SJSA1 (cell line): ENCODE measurements at regions not wholly inside any gene's neighbourhood (a gene's known extent, or its start where the extent isn't known, plus 50 kb on each side); places are given as distances from the start of the nearest gene placed in this dataset.

ENCODE experiments used
- DNase-seq, 2 experiments: peaks; one replicate each; pipeline ENCODE4 v3.0.0-alpha.2; 2015 to 2020; ENCODE audit warnings: low spot score in 2 of 2, low read depth in 1 of 2
- H3K27ac ChIP-seq: fragments of 250-450 bp; sonication (Bioruptor Pico); 2 replicates; pipeline ENCODE4 v1.5.1; 2020; ENCODE audit warnings: mild to moderate bottlenecking, moderate library complexity
- H3K27me3 ChIP-seq: fragments of 250-450 bp; sonication (Bioruptor Pico); replicated peaks from 2 replicates; pipeline ENCODE4 v1.5.1; 2020; ENCODE audit warnings: mild to moderate bottlenecking, moderate library complexity
- H3K36me3 ChIP-seq: fragments of 250-450 bp; sonication (Bioruptor Pico); 2 replicates; pipeline ENCODE4 v1.5.1; 2020; ENCODE audit warnings: mild to moderate bottlenecking
- H3K4me1 ChIP-seq: fragments of 250-450 bp; sonication (Bioruptor Pico); replicated peaks from 2 replicates; pipeline ENCODE4 v1.6.1; 2021; ENCODE audit warnings: mild to moderate bottlenecking
- H3K4me3 ChIP-seq: fragments of 250-450 bp; sonication (Bioruptor Pico); 2 replicates; pipeline ENCODE4 v1.5.1; 2020; ENCODE audit warnings: mild to moderate bottlenecking
- H3K9me3 ChIP-seq: fragments of 250-450 bp; sonication (Bioruptor Pico); replicated peaks from 2 replicates; pipeline ENCODE4 v1.5.1; 2020; ENCODE audit warnings: mild to moderate bottlenecking

DNA sequence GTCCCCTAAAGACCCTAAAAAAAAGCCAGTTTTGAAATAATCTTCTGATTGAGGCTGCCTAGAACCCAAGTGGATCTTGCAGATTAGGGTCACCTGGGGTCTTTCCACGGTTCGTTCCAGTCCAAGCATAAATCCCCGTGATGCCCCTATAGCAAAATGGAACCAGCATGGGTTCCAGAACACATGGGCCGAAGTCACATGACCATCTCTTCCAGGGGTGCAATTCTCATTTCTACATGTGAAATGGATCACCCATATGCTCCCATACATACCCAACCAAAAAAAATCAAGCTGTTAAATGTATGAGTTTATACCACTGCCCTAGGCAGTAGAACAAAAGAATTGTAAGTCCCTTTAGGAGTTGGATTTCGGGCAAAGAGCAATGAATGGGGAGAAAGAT lies 245.4 kb downstream of the SKIDA1 start:
- Histone ChIP-seq H3K9me3 (0 out of 2 replicates have a peak, but pooled peaks cover 2% of the 10 kb centered on the region), H3K27ac (no peak overlapping the region), H3K4me3 (no peak overlapping the region), H3K4me1 (peaks cover 38% of the 10 kb centered on the region), H3K36me3 (no peaks in the 10 kb centered on the region), H3K27me3 (no peaks in the 10 kb centered on the region)
- no peak for DNase-seq

DNA sequence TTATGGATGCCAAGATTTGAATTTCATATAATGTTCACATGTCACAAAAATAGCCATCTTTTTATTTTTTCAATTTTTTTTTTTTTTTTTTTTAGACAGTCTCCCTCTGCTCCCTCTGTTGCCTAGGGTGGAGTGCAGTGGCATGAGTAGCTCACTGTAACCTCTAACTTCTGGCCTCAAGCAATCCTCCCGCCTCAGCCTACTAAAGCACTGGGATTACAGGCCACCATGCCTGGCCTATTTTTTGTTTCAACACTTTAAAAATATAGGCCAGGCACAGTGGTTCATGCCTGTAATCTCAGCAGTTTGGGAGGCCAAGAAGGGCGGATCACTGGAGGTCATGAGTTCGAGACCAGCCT lies 246.3 kb downstream of the SKIDA1 start:
- H3K36me3 ChIP-seq = no peaks in the 10 kb centered on the region
- no peak overlapping the region for H3K4me3 ChIP-seq
- no peaks in the 10 kb centered on the region for H3K27me3 ChIP-seq
- 0 out of 2 replicates have a peak, but pooled peaks cover 2% of the 10 kb centered on the region for H3K9me3 ChIP-seq
- no peak for DNase-seq
- H3K27ac ChIP-seq = no peak overlapping the region
- H3K4me1 ChIP-seq = peaks cover 31% of the 10 kb centered on the region

- Histone ChIP-seq H3K4me3 (no peak overlapping the region), H3K27ac (no peak overlapping the region), H3K27me3 (no peaks in the 10 kb centered on the region), H3K4me1 (peaks cover 31% of the 10 kb centered on the region), H3K9me3 (0 out of 2 replicates have a peak, but pooled peaks cover 2% of the 10 kb centered on the region), H3K36me3 (no peaks in the 10 kb centered on the region)
- DNase-seq = peak; percentile 85 to 93
Observed at GRCh38 chr10:21278491-21279216, 246.8 kb downstream of the SKIDA1 start.

- Histone ChIP-seq H3K9me3 (0 out of 2 replicates have a peak, but pooled peaks cover 2% of the 10 kb centered on the region), H3K4me3 (no peak overlapping the region), H3K27me3 (no peaks in the 10 kb centered on the region), H3K36me3 (no peaks in the 10 kb centered on the region), H3K27ac (no peak overlapping the region), H3K4me1 (peaks cover 11% of the 10 kb centered on the region)
- DNase-seq = no peak
Observed at GRCh38 chr10:21273400-21273968, 252.0 kb downstream of the SKIDA1 start.

GRCh38 chr10:21272643-21273399 lies 252.7 kb downstream of the SKIDA1 start:
- H3K4me1 ChIP-seq = 0 out of 2 replicates have a peak, but pooled peaks cover 10% of the 10 kb centered on the region
- H3K27ac ChIP-seq = no peak overlapping the region
- no peaks in the 10 kb centered on the region for H3K27me3 ChIP-seq
- no peak overlapping the region for H3K4me3 ChIP-seq
- DNase-seq = no peak
- H3K36me3 ChIP-seq = no peaks in the 10 kb centered on the region
- H3K9me3 ChIP-seq = 0 out of 2 replicates have a peak, but pooled peaks cover 2% of the 10 kb centered on the region

- Histone ChIP-seq H3K4me3 (no peak overlapping the region), H3K27me3 (no peaks in the 10 kb centered on the region), H3K36me3 (no peaks in the 10 kb centered on the region), H3K9me3 (no peaks in the 10 kb centered on the region), H3K4me1 (0 out of 2 replicates have a peak, but pooled peaks cover 3% of the 10 kb centered on the region), H3K27ac (no peak overlapping the region)
- DNase-seq = no peak
Observed at GRCh38 chr10:21270976-21271375, 254.5 kb downstream of the SKIDA1 start.

DNA sequence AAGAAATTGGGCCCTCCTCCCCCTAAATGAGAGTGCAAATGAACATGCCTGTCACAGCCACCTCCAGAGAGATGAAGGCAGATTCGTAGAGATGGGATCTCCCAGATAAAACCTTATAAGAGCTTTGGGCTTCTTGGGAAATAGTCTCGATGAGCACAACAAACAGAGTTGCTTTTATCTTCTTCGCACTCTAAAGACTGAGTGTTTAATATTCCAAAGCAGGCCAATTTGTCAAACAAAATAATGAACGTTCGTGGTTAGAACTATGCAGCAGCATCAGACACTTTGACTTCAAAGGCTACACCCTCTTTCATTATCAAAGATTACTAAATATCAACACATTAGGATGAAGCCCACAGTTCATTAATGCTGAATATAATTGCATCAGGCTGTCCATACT lies 256.2 kb downstream of the SKIDA1 start:
- H3K27me3 ChIP-seq = no peaks in the 10 kb centered on the region
- no peak for DNase-seq
- no peaks in the 10 kb centered on the region for H3K36me3 ChIP-seq
- no peak overlapping the region for H3K4me3 ChIP-seq
- peaks cover 12% of the 10 kb centered on the region for H3K4me1 ChIP-seq
- H3K27ac ChIP-seq = no peak overlapping the region
- no peaks in the 10 kb centered on the region for H3K9me3 ChIP-seq

DNA sequence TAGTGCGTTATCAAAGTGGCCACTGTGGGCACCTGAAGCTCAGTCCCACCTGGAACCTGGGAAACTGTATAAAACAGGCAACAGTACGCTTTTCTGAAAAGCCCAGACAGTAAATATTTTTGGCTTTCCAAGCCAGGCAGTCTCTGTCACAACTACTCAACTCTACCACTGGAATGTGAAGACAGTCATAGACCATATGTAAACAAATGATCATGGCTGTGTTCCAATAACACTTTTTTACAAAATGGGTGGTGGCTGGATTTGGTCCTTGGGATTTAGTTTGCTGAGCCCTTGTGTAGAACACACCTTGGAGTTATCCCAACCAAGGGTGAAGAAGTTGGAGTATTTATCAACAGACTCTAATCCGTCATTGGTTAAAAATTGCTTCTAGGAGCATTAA lies 259.9 kb downstream of the SKIDA1 start:
- no peaks in the 10 kb centered on the region for H3K36me3 ChIP-seq
- no peaks in the 10 kb centered on the region for H3K9me3 ChIP-seq
- peak in 1 of 2 experiments; percentile 57 for DNase-seq
- H3K27ac ChIP-seq = no peak overlapping the region
- H3K4me3 ChIP-seq = no peak overlapping the region
- H3K4me1 ChIP-seq = peaks cover 8% of the 10 kb centered on the region
- no peaks in the 10 kb centered on the region for H3K27me3 ChIP-seq

DNA sequence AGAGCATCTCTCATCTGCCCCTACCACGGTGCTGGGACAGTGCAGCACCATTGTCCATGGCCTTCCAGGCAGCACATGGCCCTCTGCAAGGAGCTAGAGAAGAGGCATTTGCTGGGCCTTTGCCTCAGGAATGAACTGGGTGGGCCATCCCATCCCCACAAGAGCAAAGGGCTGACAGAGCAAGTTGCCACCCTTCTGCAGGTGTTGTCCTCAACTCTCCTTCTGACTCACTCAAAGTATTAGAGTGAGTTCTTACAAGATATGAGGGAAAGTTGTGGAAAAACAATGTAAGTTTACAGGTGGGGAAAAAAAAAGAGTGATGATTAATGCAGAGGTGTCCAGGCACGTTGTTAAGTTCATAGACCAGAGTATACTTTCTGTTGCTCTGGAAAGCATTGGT lies 261.2 kb downstream of the SKIDA1 start:
- no peak overlapping the region for H3K4me3 ChIP-seq
- DNase-seq = no peak
- no peak overlapping the region for H3K27ac ChIP-seq
- H3K27me3 ChIP-seq = no peaks in the 10 kb centered on the region
- peaks cover 8% of the 10 kb centered on the region for H3K4me1 ChIP-seq
- no peaks in the 10 kb centered on the region for H3K36me3 ChIP-seq
- no peaks in the 10 kb centered on the region for H3K9me3 ChIP-seq

DNA sequence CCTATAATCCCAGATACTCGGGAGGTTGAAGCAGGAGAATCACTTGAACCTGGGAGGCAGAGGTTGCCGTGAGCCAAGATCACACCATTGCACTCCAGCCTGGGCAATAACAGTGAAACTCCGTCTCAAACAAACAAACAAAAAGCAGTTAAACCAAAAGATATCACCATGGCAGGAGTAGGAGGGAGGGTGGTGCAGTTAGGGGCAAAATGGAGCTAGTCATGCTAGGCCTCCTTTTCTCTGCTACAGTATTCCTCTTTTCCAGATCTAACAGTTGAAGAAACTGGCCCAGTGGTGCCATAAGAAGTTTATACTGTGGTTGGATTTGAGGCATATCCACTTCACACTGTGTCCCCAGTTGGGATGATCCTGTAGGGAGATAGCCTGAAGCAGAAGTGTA lies 261.6 kb downstream of the SKIDA1 start:
- no peaks in the 10 kb centered on the region for H3K9me3 ChIP-seq
- no peaks in the 10 kb centered on the region for H3K27me3 ChIP-seq
- H3K4me3 ChIP-seq = no peak overlapping the region
- no peak for DNase-seq
- peaks cover 8% of the 10 kb centered on the region for H3K4me1 ChIP-seq
- no peak overlapping the region for H3K27ac ChIP-seq
- H3K36me3 ChIP-seq = no peaks in the 10 kb centered on the region

- H3K4me3 ChIP-seq = no peak overlapping the region
- no peaks in the 10 kb centered on the region for H3K27me3 ChIP-seq
- DNase-seq = no peak
- H3K4me1 ChIP-seq = peaks cover 8% of the 10 kb centered on the region
- H3K27ac ChIP-seq = no peak overlapping the region
- no peaks in the 10 kb centered on the region for H3K36me3 ChIP-seq
- H3K9me3 ChIP-seq = no peaks in the 10 kb centered on the region
Observed at GRCh38 chr10:21263263-21263803, 262.1 kb downstream of the SKIDA1 start.

DNA sequence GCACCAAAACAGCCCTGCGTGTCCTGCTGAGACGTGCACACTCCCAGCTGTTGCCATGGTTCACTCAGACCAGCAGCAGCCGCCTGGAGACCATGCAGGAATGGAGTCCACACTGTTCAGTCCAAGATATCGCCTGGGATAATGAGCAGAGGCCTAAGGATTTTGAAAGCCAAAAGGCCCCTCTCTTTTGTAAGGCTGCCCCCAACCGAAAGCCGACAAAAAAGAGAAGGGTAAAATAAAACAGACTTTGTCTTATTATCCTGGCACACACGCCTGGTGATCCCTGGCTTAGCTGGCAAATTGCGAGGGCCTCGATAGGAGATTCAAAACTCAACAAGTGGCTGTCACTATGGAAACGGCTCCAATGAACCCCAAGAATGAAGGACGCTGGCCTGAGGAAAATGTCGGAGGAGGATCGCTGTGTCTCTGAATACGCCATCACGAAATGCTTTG lies 263.6 kb downstream of the SKIDA1 start:
- Histone ChIP-seq H3K4me3 (no peak overlapping the region), H3K27me3 (no peaks in the 10 kb centered on the region), H3K4me1 (peaks cover 8% of the 10 kb centered on the region), H3K27ac (no peak overlapping the region), H3K36me3 (no peaks in the 10 kb centered on the region), H3K9me3 (no peaks in the 10 kb centered on the region)
- DNase-seq = no peak

- Histone ChIP-seq H3K4me1 (peaks cover 6% of the 10 kb centered on the region), H3K9me3 (no peaks in the 10 kb centered on the region), H3K27me3 (no peaks in the 10 kb centered on the region), H3K36me3 (no peaks in the 10 kb centered on the region), H3K4me3 (no peak overlapping the region), H3K27ac (no peak overlapping the region)
- no peak for DNase-seq
Observed at GRCh38 chr10:21260506-21261149, 264.9 kb downstream of the SKIDA1 start.
